Skeletal muscle tissue (tissue), 4 donors: ENCODE measurements at regions not wholly inside any gene's neighbourhood (a gene's known extent, or its start where the extent isn't known, plus 50 kb on each side); places are given as distances from the start of the nearest gene placed in this dataset. TPM values are rescaled to one million over a fixed set of nuclear protein-coding genes. Genes with fewer than 3 reads are reported as not detected.
"Not testable (repeated sequence)": the region's sequence is repeated elsewhere in the genome, so short reads cannot be mapped to it uniquely, and the experiment has no call there.

Experiments
- H3K27ac ChIP-seq: one replicate; pipeline ENCODE4 v1.7.0; 2013; ENCODE audit warnings: mild to moderate bottlenecking, low read depth, low read length, inconsistent platforms
- H3K27me3 ChIP-seq, 3 donors: one replicate each; pipeline ENCODE4 v1.7.0; 2013; ENCODE audit warnings: low read length in 3 of 3; ENCODE audit not compliant: control insufficient read depth in 3 of 3, insufficient read depth in 3 of 3
- H3K36me3 ChIP-seq, 3 donors: one replicate each; pipeline ENCODE4 v1.7.0; 2013; ENCODE audit warnings: low read length in 3 of 3; ENCODE audit not compliant: control insufficient read depth in 3 of 3, insufficient read depth in 3 of 3
- H3K4me1 ChIP-seq, 3 donors: one replicate each; pipeline ENCODE4 v1.7.0; 2013; ENCODE audit warnings: low read length in 3 of 3, mild to moderate bottlenecking in 3 of 3; ENCODE audit not compliant: control insufficient read depth in 3 of 3, insufficient read depth in 3 of 3
- H3K4me3 ChIP-seq, 3 donors: one replicate each; pipeline ENCODE4 v1.7.0; 2013; ENCODE audit warnings: low read length in 3 of 3
- H3K9ac ChIP-seq, 3 donors: one replicate each; pipeline ENCODE4 v1.7.0; 2013; ENCODE audit warnings: low read length in 3 of 3, mild to moderate bottlenecking in 3 of 3, moderate library complexity in 2 of 3, low read depth in 1 of 3
- H3K9me3 ChIP-seq, 3 donors: one replicate each; pipeline ENCODE4 v1.7.0; 2013; ENCODE audit warnings: low read length in 3 of 3; ENCODE audit not compliant: control insufficient read depth in 3 of 3
- small RNA-seq: library from RNA; depleted of rRNA; stranded (forward); fragments of <200 nt; gene quantifications from one replicate; pipeline ENCODE3, GENCODE V24; 2014
- donor health status: Osteomylitis.

GRCh38 chr15:19903281-19903680 is 638.3 kb downstream of the GOLGA6L6 start:
- not testable (repeated sequence) for H3K27ac ChIP-seq, H3K4me1 ChIP-seq, H3K9ac ChIP-seq, H3K9me3 ChIP-seq, H3K27me3 ChIP-seq, H3K36me3 ChIP-seq, H3K4me3 ChIP-seq

- H3K27me3 ChIP-seq, H3K4me3 ChIP-seq, H3K36me3 ChIP-seq, H3K4me1 ChIP-seq, H3K9ac ChIP-seq, H3K27ac ChIP-seq, H3K9me3 ChIP-seq: not testable (repeated sequence)
Observed at GRCh38 chr15:19902388-19902787, 639.2 kb downstream of the GOLGA6L6 start.

- H3K4me3 ChIP-seq, H3K27ac ChIP-seq, H3K9me3 ChIP-seq: not testable (repeated sequence)
Observed at GRCh38 chr15:19901414-19901813, 640.2 kb downstream of the GOLGA6L6 start.

GRCh38 chr15:19899021-19899824 is 642.4 kb downstream of the GOLGA6L6 start:
- Histone ChIP-seq H3K4me1 (no peaks in the 10 kb centered on the region), H3K27me3 (no peaks in the 10 kb centered on the region), H3K36me3 (no peaks in the 10 kb centered on the region), H3K4me3 (no peak overlapping the region), H3K9ac (no peak overlapping the region), H3K27ac (no peak overlapping the region), H3K9me3 (no peaks in the 10 kb centered on the region)

More at GRCh38 chr15:19901414-19901813, 640.2 kb downstream of the GOLGA6L6 start:
- H3K36me3 ChIP-seq, H3K9ac ChIP-seq, H3K27me3 ChIP-seq, H3K4me1 ChIP-seq: not testable (repeated sequence)

GRCh38 chr15:19888811-19889210 is 652.8 kb downstream of the GOLGA6L6 start:
- H3K4me3 ChIP-seq, H3K4me1 ChIP-seq, H3K9me3 ChIP-seq, H3K9ac ChIP-seq, H3K27ac ChIP-seq, H3K27me3 ChIP-seq, H3K36me3 ChIP-seq: not testable (repeated sequence)

GRCh38 chr15:19844061-19844460 is 697.5 kb downstream of the GOLGA6L6 start:
- H3K4me1 ChIP-seq, H3K4me3 ChIP-seq, H3K9ac ChIP-seq, H3K27ac ChIP-seq, H3K9me3 ChIP-seq, H3K27me3 ChIP-seq, H3K36me3 ChIP-seq: not testable (repeated sequence)

Small RNA genes lying in the stretch of these regions (small RNA-seq; reads per million reads assigned to genes)
- gene AC138701.2 (not detected), gene IGHD1OR15-1A (not detected), gene IGHD2OR15-2A (not detected), gene IGHD3OR15-3A (not detected), gene IGHD4OR15-4A (not detected), gene IGHD5OR15-5A (not detected), gene RN7SL584P (not detected), gene RNU6-978P (not detected)
